KOPT-K1 (cell line): ENCODE measurements at regions not wholly inside any gene's neighbourhood (a gene's known extent, or its start where the extent isn't known, plus 50 kb on each side); places are given as distances from the start of the nearest gene placed in this dataset.
"Not testable (repeated sequence)": the region's sequence is repeated elsewhere in the genome, so short reads cannot be mapped to it uniquely, and the experiment has no call there.

Experiments
- H3K27ac ChIP-seq: fragments of 200-600 bp; sonication (generic); 2 replicates; pipeline ENCODE4 v1.5.1; 2016; ENCODE audit warnings: antibody characterized with exemption, mild to moderate bottlenecking, low read depth, low read length; ENCODE audit not compliant: poor library complexity, severe bottlenecking
- H3K36me3 ChIP-seq: fragments of 200-600 bp; sonication (generic); 2 replicates; pipeline ENCODE4 v1.5.1; 2017; ENCODE audit warnings: antibody characterized with exemption, mild to moderate bottlenecking, low read length, moderate library complexity; ENCODE audit not compliant: insufficient read depth
- H3K9me3 ChIP-seq: fragments of 200-600 bp; sonication (generic); 2 replicates; pipeline ENCODE4 v1.5.1; 2017; ENCODE audit warnings: antibody characterized with exemption, low read length, mild to moderate bottlenecking; ENCODE audit not compliant: insufficient read depth, poor library complexity, severe bottlenecking

- H3K36me3 ChIP-seq, H3K27ac ChIP-seq: not testable (repeated sequence)
- H3K9me3 ChIP-seq = peaks cover 15% of the 10 kb centered on the region
These were observed 126.9 kb downstream of the COPS8 start for GRCh38 chr2:237212356-237213279.

GRCh38 chr2:237213315-237214022, 127.8 kb downstream of the COPS8 start:
- no peak overlapping the region for H3K27ac ChIP-seq

GRCh38 chr2:237214030-237214675, 128.5 kb downstream of the COPS8 start:
- Histone ChIP-seq H3K36me3 (no peaks in the 10 kb centered on the region), H3K27ac (no peak overlapping the region), H3K9me3 (peaks cover 15% of the 10 kb centered on the region)

More at GRCh38 chr2:237213315-237214022, 127.8 kb downstream of the COPS8 start:
- H3K9me3 ChIP-seq = peaks cover 15% of the 10 kb centered on the region
- no peaks in the 10 kb centered on the region for H3K36me3 ChIP-seq

DNA sequence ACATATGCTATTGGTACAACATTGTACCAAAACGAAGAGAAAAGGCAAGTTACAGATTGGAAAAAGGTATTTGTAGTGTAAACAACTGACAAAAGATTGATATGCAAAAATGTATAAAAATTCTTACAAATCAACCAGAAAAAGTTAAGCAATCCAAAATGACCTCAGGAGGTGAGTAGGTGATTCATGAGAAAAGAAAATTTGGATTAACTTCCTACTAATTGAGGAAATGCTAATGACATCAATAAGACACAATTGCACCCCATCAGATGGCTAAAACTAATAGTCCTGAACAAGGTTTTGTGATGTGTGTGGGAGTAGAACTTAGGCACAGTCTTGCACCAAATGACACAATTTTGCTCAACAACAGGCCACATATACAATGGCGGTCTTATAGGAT, 129.3 kb downstream of the COPS8 start:
- H3K9me3 ChIP-seq = peaks cover 15% of the 10 kb centered on the region

DNA sequence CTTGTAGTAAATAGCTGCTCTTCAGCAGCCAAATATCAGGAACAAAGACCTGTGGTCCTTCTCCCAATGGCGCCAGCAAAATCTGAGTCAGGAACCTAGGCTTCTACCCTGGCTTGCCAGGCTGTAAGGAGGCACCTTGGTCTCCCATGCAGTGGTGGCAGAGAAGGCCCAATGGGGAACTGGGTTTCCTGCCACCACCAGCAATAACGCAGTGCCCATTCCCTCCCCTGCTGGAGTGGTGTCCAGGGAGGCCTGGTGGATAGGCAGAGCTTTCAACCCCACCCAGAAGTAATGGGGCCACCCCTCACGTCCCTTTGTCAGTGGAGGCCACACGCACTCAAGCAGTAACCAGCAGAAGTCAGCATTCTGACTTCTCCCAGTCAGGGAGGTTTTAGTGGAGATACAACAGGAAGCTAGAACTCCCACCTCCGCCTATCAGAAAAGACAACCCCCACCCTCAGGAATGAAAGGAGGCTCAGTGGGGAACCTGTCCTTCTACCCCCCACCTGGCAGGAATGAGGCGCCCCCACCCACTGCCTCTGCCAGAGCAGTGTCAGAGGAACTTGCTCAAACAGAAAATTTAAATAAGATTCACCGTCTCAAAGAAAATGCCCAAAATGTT, 132.4 kb downstream of the COPS8 start:
- H3K36me3 ChIP-seq = no peaks in the 10 kb centered on the region
- no peak overlapping the region for H3K27ac ChIP-seq
- peaks cover 3% of the 10 kb centered on the region for H3K9me3 ChIP-seq

More for the DNA sequence above, 129.3 kb downstream of the COPS8 start:
- H3K36me3 ChIP-seq = no peaks in the 10 kb centered on the region
- H3K27ac ChIP-seq = no peak overlapping the region

DNA sequence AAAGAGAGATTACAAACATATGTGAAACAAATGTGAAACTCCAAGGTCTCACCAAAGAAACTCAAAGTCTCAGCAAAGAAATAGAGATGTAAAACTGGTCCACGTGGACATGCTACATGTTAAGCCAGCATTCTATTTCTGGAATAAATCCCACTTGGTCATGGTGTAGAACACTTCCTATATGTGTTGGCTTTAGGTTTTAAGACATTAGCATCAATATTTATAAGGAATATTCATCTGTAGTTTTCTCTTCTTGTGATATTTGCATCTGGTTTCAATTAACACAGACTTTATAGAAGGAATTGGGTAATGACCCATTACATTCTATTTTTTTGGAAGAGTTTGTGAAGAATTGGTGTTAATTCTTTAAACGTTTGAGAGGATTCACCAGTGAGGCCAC, 133.1 kb downstream of the COPS8 start:
- H3K9me3 ChIP-seq = peaks cover 3% of the 10 kb centered on the region
- no peak overlapping the region for H3K27ac ChIP-seq
- H3K36me3 ChIP-seq = no peaks in the 10 kb centered on the region

DNA sequence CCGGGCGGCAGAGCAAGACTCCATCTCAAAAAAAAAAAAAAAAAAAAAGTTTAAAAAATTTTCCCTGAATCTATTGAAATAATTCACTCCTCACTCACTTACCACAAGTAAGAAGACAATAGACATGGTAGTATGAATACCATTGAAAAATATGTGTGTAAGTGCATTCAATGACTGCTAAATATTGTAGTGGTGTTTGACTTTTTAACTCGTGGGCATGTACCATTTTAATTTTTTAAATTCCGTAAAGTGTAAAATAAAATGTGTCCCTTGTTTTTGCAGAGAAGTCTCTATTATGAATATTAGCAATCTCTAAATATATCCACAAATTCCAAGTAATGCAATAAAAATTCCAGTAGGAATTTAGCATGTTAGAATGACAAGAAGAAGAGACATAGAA, 134.1 kb downstream of the COPS8 start:
- no peaks in the 10 kb centered on the region for H3K36me3 ChIP-seq
- peaks cover 3% of the 10 kb centered on the region for H3K9me3 ChIP-seq
- H3K27ac ChIP-seq = no peak overlapping the region

DNA sequence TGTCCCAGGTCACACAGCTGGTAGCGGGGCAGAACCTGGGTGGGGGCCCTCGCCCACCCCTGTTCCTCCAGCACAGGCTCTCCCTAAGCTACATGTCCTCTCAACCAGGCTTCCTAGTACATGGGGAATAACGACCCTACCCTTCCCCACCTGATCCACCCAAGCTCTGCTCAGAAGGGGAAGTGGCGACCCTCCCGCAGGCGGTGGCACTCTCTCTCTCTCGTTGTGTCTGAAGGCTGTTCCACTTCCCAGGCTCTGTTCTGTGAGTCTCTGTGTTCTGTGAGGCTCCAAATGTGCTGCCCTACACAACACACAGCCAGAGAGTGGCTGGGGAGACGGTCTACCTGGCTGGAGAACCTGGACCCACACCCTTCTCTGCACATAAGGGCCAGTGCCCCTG, 135.8 kb downstream of the COPS8 start:
- no peak overlapping the region for H3K27ac ChIP-seq
- peaks cover 3% of the 10 kb centered on the region for H3K9me3 ChIP-seq
- H3K36me3 ChIP-seq = no peaks in the 10 kb centered on the region

DNA sequence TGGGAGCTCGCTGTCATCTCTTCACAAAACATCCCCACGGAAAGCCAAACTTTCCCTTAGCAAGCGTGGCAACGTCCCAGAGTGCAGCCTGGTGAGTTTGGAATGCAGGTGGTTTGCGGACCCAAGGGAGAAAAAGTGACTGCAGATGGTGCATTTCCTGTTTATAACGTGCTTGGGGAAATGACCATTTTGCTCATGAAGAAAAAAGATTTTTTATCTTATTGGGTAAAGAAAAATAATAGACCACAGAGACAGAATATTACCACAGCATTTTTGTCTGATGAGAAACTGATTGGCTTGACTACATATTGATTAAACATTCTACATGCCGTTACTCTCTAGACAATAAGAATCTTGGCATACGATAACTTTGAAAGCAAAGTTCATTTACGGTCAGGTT, 136.5 kb downstream of the COPS8 start:
- Histone ChIP-seq H3K36me3 (no peaks in the 10 kb centered on the region), H3K9me3 (peaks cover under 1% of the 10 kb centered on the region), H3K27ac (no peak overlapping the region)

GRCh38 chr2:237222601-237223041, 136.9 kb downstream of the COPS8 start:
- Histone ChIP-seq H3K27ac (no peak overlapping the region), H3K36me3 (no peaks in the 10 kb centered on the region), H3K9me3 (no peaks in the 10 kb centered on the region)

DNA sequence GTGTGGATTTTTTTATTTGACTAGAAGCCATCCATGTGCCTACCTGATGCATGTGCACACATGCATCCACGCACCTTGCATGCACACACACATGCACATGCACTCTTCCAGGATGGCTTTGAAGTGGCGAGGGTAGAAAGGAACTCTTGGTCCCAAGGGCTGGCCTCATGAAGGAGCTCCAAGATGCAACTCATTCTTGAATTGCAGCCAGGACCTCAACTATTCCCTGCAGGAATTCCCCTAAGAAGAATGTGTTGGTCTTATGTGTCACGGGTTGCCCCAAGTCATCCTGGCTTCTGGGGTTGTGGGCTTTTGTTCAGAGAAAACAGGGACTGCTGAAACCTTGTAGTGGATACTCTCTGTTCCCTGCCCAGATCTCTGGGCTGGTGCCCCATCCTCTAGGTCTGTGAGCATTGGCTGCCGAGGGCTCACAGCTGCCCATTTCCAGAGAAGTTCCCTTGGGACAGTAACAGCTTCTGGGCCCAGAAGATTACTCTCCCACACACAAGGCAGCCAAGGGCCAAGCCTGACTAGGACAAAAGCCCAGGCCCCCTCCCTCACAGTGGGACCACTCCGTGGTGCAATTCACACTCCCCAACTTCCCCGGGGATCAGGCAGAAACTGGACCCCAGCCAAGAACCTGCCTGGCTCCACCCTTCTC, 137.6 kb downstream of the COPS8 start:
- Histone ChIP-seq H3K36me3 (no peaks in the 10 kb centered on the region), H3K27ac (no peak overlapping the region), H3K9me3 (no peaks in the 10 kb centered on the region)

DNA sequence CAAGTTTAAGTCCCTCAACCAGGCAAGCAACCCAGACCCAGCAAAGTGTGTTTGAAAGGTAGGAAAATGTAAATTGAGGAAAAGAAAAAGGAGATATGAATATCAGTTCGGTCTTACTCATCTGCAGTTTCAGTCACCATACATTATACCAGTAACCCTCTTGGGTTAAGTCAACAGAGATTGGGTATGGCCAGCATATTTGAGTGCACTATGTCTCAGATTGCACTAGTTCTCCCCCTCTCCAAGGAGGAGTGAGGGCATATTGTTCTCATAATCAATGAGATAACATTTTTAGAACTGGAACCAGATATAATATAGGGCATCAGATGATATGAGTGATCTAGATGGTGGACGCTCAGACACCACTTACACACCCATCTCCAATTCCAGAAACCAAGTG, 141.5 kb downstream of the COPS8 start:
- no peak overlapping the region for H3K27ac ChIP-seq
- no peaks in the 10 kb centered on the region for H3K36me3 ChIP-seq

GRCh38 chr2:237227592-237228280, 142.0 kb downstream of the COPS8 start:
- Histone ChIP-seq H3K36me3 (no peaks in the 10 kb centered on the region), H3K9me3 (no peaks in the 10 kb centered on the region), H3K27ac (no peak overlapping the region)

More for the DNA sequence above, 141.5 kb downstream of the COPS8 start:
- no peaks in the 10 kb centered on the region for H3K9me3 ChIP-seq

- Histone ChIP-seq H3K27ac (no peak overlapping the region), H3K9me3 (no peaks in the 10 kb centered on the region), H3K36me3 (no peaks in the 10 kb centered on the region)
These were observed 142.6 kb downstream of the COPS8 start for GRCh38 chr2:237228281-237228625.
